ENCODE measurements at regions not wholly inside any gene's neighbourhood (a gene's known extent, or its start where the extent isn't known, plus 50 kb on each side); places are given as distances from the start of the nearest gene placed in this dataset.
"Not testable (repeated sequence)": the region's sequence is repeated elsewhere in the genome, so short reads cannot be mapped to it uniquely, and the experiment has no call there.

GRCh38 chr20:51174536-51174935, 151.6 kb upstream of the KCNG1 start:
- Histone ChIP-seq H3K36me3 (ENCODE audit: control insufficient read depth, insufficient read depth, low read length) (no peaks in the 10 kb centered on the region), H3K27ac (ENCODE audit: insufficient read depth, low read length, poor library complexity, severe bottlenecking) (no peak overlapping the region), H3K27me3 (ENCODE audit: control insufficient read depth, insufficient read depth, low read length) (peaks cover 2% of the 10 kb centered on the region), H3K9me3 (ENCODE audit: control insufficient read depth in 2 of 2, low read length in 2 of 2) (no peaks in the 10 kb centered on the region), H3K4me1 (ENCODE audit: control insufficient read depth, insufficient read depth, low read length, poor library complexity, severe bottlenecking) (no peaks in the 10 kb centered on the region), H3K4me3 (ENCODE audit: low read depth, low read length) (no peak overlapping the region)
- Mint-ChIP-seq H3K9me3 (no peaks in the 10 kb centered on the region), H3K27me3 (peaks cover 17% of the 10 kb centered on the region), H3K4me1 (no peaks in the 10 kb centered on the region), H3K27ac (no peak overlapping the region), H3K36me3 (no peaks in the 10 kb centered on the region), H3K4me3 (no peak overlapping the region)
- DNase-seq, result no peak
- ATAC-seq (ENCODE audit: low read depth in 2 of 2), result no peak

- H3K27me3 ChIP-seq (ENCODE audit: control insufficient read depth, insufficient read depth, low read length), result peaks cover 2% of the 10 kb centered on the region
- H3K27me3 Mint-ChIP-seq, result peaks cover 17% of the 10 kb centered on the region
- no peak for ATAC-seq (ENCODE audit: low read depth in 2 of 2)
These were observed 149.9 kb upstream of the KCNG1 start for GRCh38 chr20:51172558-51173428.

GRCh38 chr20:51171141-51171540, 148.2 kb upstream of the KCNG1 start:
- Mint-ChIP-seq H3K4me3 (no peak overlapping the region), H3K9me3 (peaks cover 0 to 6% (median 0%) of the 10 kb centered on the region in 7 donors), H3K27ac (no peak overlapping the region), H3K36me3 (no peaks in the 10 kb centered on the region), H3K4me1 (no peaks in the 10 kb centered on the region), H3K27me3 (peaks cover 17% of the 10 kb centered on the region)
- ATAC-seq (ENCODE audit: low read depth in 2 of 2) (no peak), DNase-seq (no peak)
- Histone ChIP-seq H3K36me3 (ENCODE audit: control insufficient read depth, insufficient read depth, low read length) (no peaks in the 10 kb centered on the region), H3K27ac (ENCODE audit: insufficient read depth, low read length, poor library complexity, severe bottlenecking) (no peak overlapping the region), H3K9me3 (ENCODE audit: control insufficient read depth in 2 of 2, low read length in 2 of 2) (no peaks in the 10 kb centered on the region), H3K4me1 (ENCODE audit: control insufficient read depth, insufficient read depth, low read length, poor library complexity, severe bottlenecking) (no peaks in the 10 kb centered on the region), H3K27me3 (ENCODE audit: control insufficient read depth, insufficient read depth, low read length) (no peaks in the 10 kb centered on the region), H3K4me3 (ENCODE audit: low read depth, low read length) (no peak overlapping the region)

More at GRCh38 chr20:51172558-51173428, 149.9 kb upstream of the KCNG1 start:
- Mint-ChIP-seq H3K36me3 (no peaks in the 10 kb centered on the region), H3K4me3 (no peak overlapping the region), H3K9me3 (no peaks in the 10 kb centered on the region), H3K4me1 (no peaks in the 10 kb centered on the region), H3K27ac (no peak overlapping the region)
- Histone ChIP-seq H3K27ac (ENCODE audit: insufficient read depth, low read length, poor library complexity, severe bottlenecking) (no peak overlapping the region), H3K4me3 (ENCODE audit: low read depth, low read length) (no peak overlapping the region), H3K36me3 (ENCODE audit: control insufficient read depth, insufficient read depth, low read length) (no peaks in the 10 kb centered on the region), H3K9me3 (ENCODE audit: control insufficient read depth in 2 of 2, low read length in 2 of 2) (no peaks in the 10 kb centered on the region), H3K4me1 (ENCODE audit: control insufficient read depth, insufficient read depth, low read length, poor library complexity, severe bottlenecking) (no peaks in the 10 kb centered on the region)
- DNase-seq, result no peak

- no peaks in the 10 kb centered on the region for H3K9me3 ChIP-seq (ENCODE audit: control insufficient read depth in 2 of 2, low read length in 2 of 2)
- no peak for DNase-seq
- no peak overlapping the region for H3K27ac ChIP-seq (ENCODE audit: insufficient read depth, low read length, poor library complexity, severe bottlenecking)
- Mint-ChIP-seq H3K4me1 (no peaks in the 10 kb centered on the region), H3K9me3 (peaks cover 0 to 6% (median 0%) of the 10 kb centered on the region in 7 donors), H3K27ac (no peak overlapping the region), H3K27me3 (peaks cover 17% of the 10 kb centered on the region), H3K36me3 (no peaks in the 10 kb centered on the region), H3K4me3 (no peak overlapping the region)
- H3K36me3 ChIP-seq (ENCODE audit: control insufficient read depth, insufficient read depth, low read length), result no peaks in the 10 kb centered on the region
- no peaks in the 10 kb centered on the region for H3K4me1 ChIP-seq (ENCODE audit: control insufficient read depth, insufficient read depth, low read length, poor library complexity, severe bottlenecking)
- ATAC-seq (ENCODE audit: low read depth in 2 of 2), result no peak
- peaks cover 3% of the 10 kb centered on the region for H3K27me3 ChIP-seq (ENCODE audit: control insufficient read depth, insufficient read depth, low read length)
- H3K4me3 ChIP-seq (ENCODE audit: low read depth, low read length), result no peak overlapping the region
These were observed 146.9 kb upstream of the KCNG1 start for GRCh38 chr20:51169813-51170212.

- H3K27ac Mint-ChIP-seq; ATAC-seq (ENCODE audit: low read depth in 2 of 2); H3K27me3 ChIP-seq (ENCODE audit: control insufficient read depth, insufficient read depth, low read length); H3K9me3 ChIP-seq (ENCODE audit: control insufficient read depth in 2 of 2, low read length in 2 of 2); H3K36me3 Mint-ChIP-seq; H3K36me3 ChIP-seq (ENCODE audit: control insufficient read depth, insufficient read depth, low read length); H3K4me3 ChIP-seq (ENCODE audit: low read depth, low read length); DNase-seq; H3K4me1 Mint-ChIP-seq; H3K4me3 Mint-ChIP-seq; H3K9me3 Mint-ChIP-seq; H3K4me1 ChIP-seq (ENCODE audit: control insufficient read depth, insufficient read depth, low read length, poor library complexity, severe bottlenecking); H3K27ac ChIP-seq (ENCODE audit: insufficient read depth, low read length, poor library complexity, severe bottlenecking): not testable (repeated sequence)
- peaks cover 17% of the 10 kb centered on the region for H3K27me3 Mint-ChIP-seq
These were observed 145.0 kb upstream of the KCNG1 start for GRCh38 chr20:51167911-51168310.

GRCh38 chr20:51166489-51166888, 143.6 kb upstream of the KCNG1 start:
- Mint-ChIP-seq H3K4me1 (no peaks in the 10 kb centered on the region), H3K4me3 (no peak overlapping the region), H3K9me3 (peaks cover 0 to 6% (median 0%) of the 10 kb centered on the region in 7 donors), H3K36me3 (no peaks in the 10 kb centered on the region), H3K27ac (no peak overlapping the region), H3K27me3 (peaks cover 18% of the 10 kb centered on the region)
- no peaks in the 10 kb centered on the region for H3K36me3 ChIP-seq (ENCODE audit: control insufficient read depth, insufficient read depth, low read length)
- no peak for DNase-seq
- H3K4me3 ChIP-seq (ENCODE audit: low read depth, low read length), result no peak overlapping the region
- H3K27me3 ChIP-seq (ENCODE audit: control insufficient read depth, insufficient read depth, low read length), result peaks cover 3% of the 10 kb centered on the region
- H3K9me3 ChIP-seq (ENCODE audit: control insufficient read depth in 2 of 2, low read length in 2 of 2), result no peaks in the 10 kb centered on the region
- no peak overlapping the region for H3K27ac ChIP-seq (ENCODE audit: insufficient read depth, low read length, poor library complexity, severe bottlenecking)
- H3K4me1 ChIP-seq (ENCODE audit: control insufficient read depth, insufficient read depth, low read length, poor library complexity, severe bottlenecking), result no peaks in the 10 kb centered on the region
- ATAC-seq (ENCODE audit: low read depth in 2 of 2), result no peak

- no peak for ATAC-seq (ENCODE audit: low read depth in 2 of 2)
- Mint-ChIP-seq H3K4me1 (no peaks in the 10 kb centered on the region), H3K36me3 (no peaks in the 10 kb centered on the region)
These were observed 142.2 kb upstream of the KCNG1 start for GRCh38 chr20:51165131-51165530.

GRCh38 chr20:51164731-51165130, 141.8 kb upstream of the KCNG1 start:
- DNase-seq, result no peak
- H3K36me3 Mint-ChIP-seq, result no peaks in the 10 kb centered on the region
- H3K4me3 Mint-ChIP-seq, result no peak overlapping the region
- H3K27ac Mint-ChIP-seq, result no peak overlapping the region
- Histone ChIP-seq H3K27me3 (ENCODE audit: control insufficient read depth, insufficient read depth, low read length) (peaks cover 3% of the 10 kb centered on the region), H3K4me1 (ENCODE audit: control insufficient read depth, insufficient read depth, low read length, poor library complexity, severe bottlenecking) (no peaks in the 10 kb centered on the region), H3K9me3 (ENCODE audit: control insufficient read depth in 2 of 2, low read length in 2 of 2) (no peaks in the 10 kb centered on the region), H3K4me3 (ENCODE audit: low read depth, low read length) (no peak overlapping the region), H3K36me3 (ENCODE audit: control insufficient read depth, insufficient read depth, low read length) (no peaks in the 10 kb centered on the region), H3K27ac (ENCODE audit: insufficient read depth, low read length, poor library complexity, severe bottlenecking) (no peak overlapping the region)
- ATAC-seq (ENCODE audit: low read depth in 2 of 2), result no peak
- H3K27me3 Mint-ChIP-seq, result peaks cover 11% of the 10 kb centered on the region
- peaks cover 0 to 6% (median 0%) of the 10 kb centered on the region in 7 donors for H3K9me3 Mint-ChIP-seq
- H3K4me1 Mint-ChIP-seq, result no peaks in the 10 kb centered on the region

More at GRCh38 chr20:51165131-51165530, 142.2 kb upstream of the KCNG1 start:
- Mint-ChIP-seq H3K9me3 (peaks cover 0 to 6% (median 0%) of the 10 kb centered on the region in 7 donors), H3K4me3 (no peak overlapping the region), H3K27me3 (peaks cover 15% of the 10 kb centered on the region), H3K27ac (no peak overlapping the region)
- Histone ChIP-seq H3K36me3 (ENCODE audit: control insufficient read depth, insufficient read depth, low read length) (no peaks in the 10 kb centered on the region), H3K4me1 (ENCODE audit: control insufficient read depth, insufficient read depth, low read length, poor library complexity, severe bottlenecking) (no peaks in the 10 kb centered on the region), H3K27ac (ENCODE audit: insufficient read depth, low read length, poor library complexity, severe bottlenecking) (no peak overlapping the region), H3K9me3 (ENCODE audit: control insufficient read depth in 2 of 2, low read length in 2 of 2) (no peaks in the 10 kb centered on the region), H3K4me3 (ENCODE audit: low read depth, low read length) (no peak overlapping the region), H3K27me3 (ENCODE audit: control insufficient read depth, insufficient read depth, low read length) (peaks cover 3% of the 10 kb centered on the region)
- no peak for DNase-seq

Data from CD4-positive, CD25-positive, alpha-beta regulatory T cell (primary cell).